K562 (cell line): ENCODE measurements at regions not wholly inside any gene's neighbourhood (a gene's known extent, or its start where the extent isn't known, plus 50 kb on each side); places are given as distances from the start of the nearest gene placed in this dataset.

Experiments
- ATAC-seq: fragments of 200-7000 bp; cut with Tn5 transposase; 3 replicates; pipeline ENCODE4 v1.9.1; 2020; ENCODE audit warnings: moderate library complexity
- BruUV-seq: library from RNA; stranded (reverse); fragments of 400-500 nt; replicated peaks from 2 replicates; lab custom pipeline; 2021; lab: Mats Ljungman, UMichigan
- CTCF ChIA-PET: fragments of 300-600 bp; formaldehyde crosslinking; extraction: SDS; loops from one replicate; lab custom pipeline; 2021; ENCODE audit warnings: low intra/inter-chr PET ratio; lab: Yijun Ruan, JAX
- POLR2A ChIA-PET: fragments of 300-600, 350-650 bp; sonication (Branson Sonifier 250); formaldehyde crosslinking; extraction: SDS; loops from one replicate; lab custom pipeline; 2021; ENCODE audit warnings: antibody characterized with exemption, inconsistent platforms; lab: Yijun Ruan, JAX
- DNase-seq, 4 experiments: peaks; one replicate each; pipeline versions ENCODE4 v3.0.0 to v3.0.0-alpha.2; 2011 to 2018; ENCODE audit warnings: low spot score in 3 of 4, mixed read lengths in 3 of 4; ENCODE audit errors: extremely low read depth in 1 of 4
- FAIRE-seq: peaks from 2 replicates; lab custom pipeline; 2011; peaks lifted over from hg19 to GRCh38; lab: Jason Lieb, UNC
- H2AFZ ChIP-seq: 2 replicates; pipeline ENCODE4 v1.6.0; 2011; ENCODE audit warnings: low read depth, low read length, control low read depth, inconsistent platforms
- H3K27ac ChIP-seq: fragments of 200-600 bp; 3 replicates; pipeline ENCODE4 v1.8.0; 2011; ENCODE audit warnings: low read depth, mild to moderate bottlenecking, control low read depth, inconsistent platforms, low read length, moderate library complexity, mixed read lengths; ENCODE audit errors: extremely low read depth
- H3K27me3 ChIP-seq, 2 experiments: fragments of 300-600 bp in 1 of 2; 2 replicates in 1 of 2; 3 replicates in 1 of 2; pipeline versions ENCODE4 v1.6.0 to v1.8.0; 2011; ENCODE audit warnings: inconsistent platforms in 2 of 2, low read length in 2 of 2, mild to moderate bottlenecking in 1 of 2, mixed read lengths in 1 of 2, moderate library complexity in 1 of 2; ENCODE audit not compliant: control insufficient read depth in 2 of 2, insufficient read depth in 2 of 2
- H3K36me3 ChIP-seq: fragments of 300-600 bp; 3 replicates; pipeline ENCODE4 v1.8.0; 2011; ENCODE audit warnings: mild to moderate bottlenecking, low read length, inconsistent platforms; ENCODE audit not compliant: control insufficient read depth, insufficient read depth
- H3K4me1 ChIP-seq, 2 experiments: fragments of 200-600 bp in 1 of 2; replicated peaks in 1 of 2; 2 replicates in 1 of 2; 3 replicates in 1 of 2; pipeline versions ENCODE4 v1.5.1 to v1.8.0; 2011; ENCODE audit warnings: inconsistent platforms in 2 of 2, low read length in 2 of 2, mild to moderate bottlenecking in 1 of 2, mixed read lengths in 1 of 2, moderate library complexity in 1 of 2; ENCODE audit not compliant: control insufficient read depth in 2 of 2, insufficient read depth in 2 of 2
- H3K4me2 ChIP-seq: 2 replicates; pipeline ENCODE4 v1.6.1; 2011; ENCODE audit warnings: low read length, control low read depth, inconsistent platforms, mixed read lengths; ENCODE audit not compliant: insufficient read depth
- H3K4me3 ChIP-seq: fragments of 200-600 bp; sonication (generic), shearing (Covaris generic); 2 replicates; pipeline ENCODE4 v1.5.1; 2016; ENCODE audit warnings: control low read depth, inconsistent platforms
- H3K79me2 ChIP-seq: fragments of 200-600 bp; 3 replicates; pipeline ENCODE4 v1.8.0; 2011; ENCODE audit warnings: low read length, inconsistent platforms; ENCODE audit not compliant: control insufficient read depth, insufficient read depth
- H3K9ac ChIP-seq, 2 experiments: 2 replicates each; pipeline versions ENCODE4 v1.6.0 to v1.6.1; 2011; ENCODE audit warnings: low read depth in 2 of 2, low read length in 2 of 2, control low read depth in 1 of 2, inconsistent platforms in 1 of 2, mild to moderate bottlenecking in 1 of 2, mixed read lengths in 1 of 2; ENCODE audit not compliant: insufficient read depth in 1 of 2
- H3K9me1 ChIP-seq: one replicate; pipeline ENCODE4 v1.6.0; 2011; ENCODE audit warnings: inconsistent platforms, mild to moderate bottlenecking, low read length, moderate library complexity; ENCODE audit not compliant: control insufficient read depth, insufficient read depth
- H3K9me3 ChIP-seq: replicated peaks from 2 replicates; pipeline ENCODE4 v1.5.1; 2011; ENCODE audit warnings: low read depth, low read length, inconsistent platforms; ENCODE audit not compliant: control insufficient read depth, insufficient read depth
- H4K20me1 ChIP-seq: replicated peaks from 2 replicates; pipeline ENCODE4 v1.6.1; 2011; ENCODE audit warnings: low read length, inconsistent platforms, mixed read lengths; ENCODE audit not compliant: control insufficient read depth, insufficient read depth
- GTF2F1 ChIP-seq: IDR thresholded peaks from 2 replicates; pipeline ENCODE4 v1.6.1; 2011; ENCODE audit warnings: low read depth, low read length, improper control_type of control experiment
- KAT2B ChIP-seq: IDR thresholded peaks from one replicate; pipeline ENCODE4 v1.6.1; 2012; ENCODE audit warnings: low read depth, mild to moderate bottlenecking, control low read depth, inconsistent platforms, low read length, moderate library complexity
- NCOR1 ChIP-seq: fragments of 450-650 bp; IDR thresholded peaks from 2 replicates; pipeline ENCODE4 v1.6.1; 2016; ENCODE audit warnings: mild to moderate bottlenecking, moderate library complexity
- NFE2L1 ChIP-seq: fragments of 450-650 bp; IDR thresholded peaks from 2 replicates; pipeline ENCODE4 v1.6.1; 2016; ENCODE audit warnings: missing genetic modification characterization, low read depth, mild to moderate bottlenecking, missing compliant biosample characterization, moderate library complexity, borderline replicate concordance
- PHB ChIP-seq: fragments of 250-450 bp; sonication (Bioruptor Pico); IDR thresholded peaks from 2 replicates; pipeline ENCODE4 v1.5.0; 2021
- THRAP3 ChIP-seq: fragments of 450-650 bp; IDR thresholded peaks from 2 replicates; pipeline ENCODE4 v1.6.1; 2016; ENCODE audit warnings: mild to moderate bottlenecking, inconsistent platforms, borderline replicate concordance
- ZNF347 ChIP-seq: fragments of 450-650 bp; formaldehyde crosslinking; IDR thresholded peaks from 2 replicates; pipeline ENCODE4 v1.4.0; 2020; ENCODE audit warnings: low read depth, mild to moderate bottlenecking, moderate library complexity
- ZNF507 ChIP-seq: conservative IDR thresholded peaks from 2 replicates; pipeline ENCODE4 v1.6.1; 2017; ENCODE audit warnings: missing genetic modification characterization, missing compliant biosample characterization
- ZNF57 ChIP-seq: fragments of 450-650 bp; formaldehyde crosslinking; IDR thresholded peaks from 2 replicates; pipeline ENCODE4 v1.4.0; 2020; ENCODE audit warnings: mild to moderate bottlenecking, moderate library complexity
- WGBS: fragments of 100-300 bp; shearing (Covaris generic); methylation state at CpG from one replicate; pipeline ENCODE4 v1.1.6; 2016; ENCODE audit warnings: low coverage, mixed read lengths; ENCODE audit not compliant: insufficient coverage; ENCODE audit errors: missing lambda C conversion rate; 5-methylcytosine and 5-hydroxymethylcytosine counted together
- in situ Hi-C: fragments of 300-500 bp; cut with MboI; formaldehyde crosslinking; loops from 4 replicates; pipeline ENCODE4 v1.15.0; 2018; ENCODE audit warnings: inconsistent platforms, mixed read lengths
- intact Hi-C: fragments of 100-400 bp; cut with micrococcal nuclease; formaldehyde crosslinking; loops from 2 replicates; pipeline ENCODE4 v1.14.2; 2022

GRCh38 chr13:111572956-111573761 is 252.7 kb downstream of the TEX29 start:
- in situ Hi-C loops: no loop called here
- Histone ChIP-seq H3K4me1 (no peaks in the 10 kb centered on the region), H3K36me3 (no peaks in the 10 kb centered on the region), H3K27ac (no peak overlapping the region), H3K79me2 (no peaks in the 10 kb centered on the region), H2AFZ (no peak overlapping the region), H4K20me1 (no peaks in the 10 kb centered on the region), H3K4me3 (no peak overlapping the region), H3K9me3 (peaks cover 2% of the 10 kb centered on the region; the same call in 1 of the 2 replicates), H3K27me3 (0 out of 5 replicates have a peak, but pooled peaks cover 0 to 4% of the 10 kb centered on the region in 2 experiments)
- ATAC-seq: no peak
- BruUV-seq: no TSS peak
- ChIA-PET POLR2A (no interaction called here), CTCF (no interaction called here)
- no peak for DNase-seq
- FAIRE-seq: no peak
- TF ChIP-seq KAT2B (no peak), ZNF507 (tag) (no peak), PHB (no peak), NCOR1 (no peak), NFE2L1 (no peak), THRAP3 (no peak), ZNF57 (CRISPR knock-in tag) (no peak), GTF2F1 (no peak), ZNF347 (no peak)
- TF ChIP-seq, all 486 proteins: peak for 0
- Histone ChIP-seq H3K9me1 (no peaks in the 10 kb centered on the region), H3K9ac (no peak overlapping the region), H3K4me2 (no peak overlapping the region)
- intact Hi-C loops: no loop called here
- 24% methylated on average over 25 of the region's 27 CpGs for WGBS
